ENCODE measurements at regions not wholly inside any gene's neighbourhood (a gene's known extent, or its start where the extent isn't known, plus 50 kb on each side); places are given as distances from the start of the nearest gene placed in this dataset.

DNA sequence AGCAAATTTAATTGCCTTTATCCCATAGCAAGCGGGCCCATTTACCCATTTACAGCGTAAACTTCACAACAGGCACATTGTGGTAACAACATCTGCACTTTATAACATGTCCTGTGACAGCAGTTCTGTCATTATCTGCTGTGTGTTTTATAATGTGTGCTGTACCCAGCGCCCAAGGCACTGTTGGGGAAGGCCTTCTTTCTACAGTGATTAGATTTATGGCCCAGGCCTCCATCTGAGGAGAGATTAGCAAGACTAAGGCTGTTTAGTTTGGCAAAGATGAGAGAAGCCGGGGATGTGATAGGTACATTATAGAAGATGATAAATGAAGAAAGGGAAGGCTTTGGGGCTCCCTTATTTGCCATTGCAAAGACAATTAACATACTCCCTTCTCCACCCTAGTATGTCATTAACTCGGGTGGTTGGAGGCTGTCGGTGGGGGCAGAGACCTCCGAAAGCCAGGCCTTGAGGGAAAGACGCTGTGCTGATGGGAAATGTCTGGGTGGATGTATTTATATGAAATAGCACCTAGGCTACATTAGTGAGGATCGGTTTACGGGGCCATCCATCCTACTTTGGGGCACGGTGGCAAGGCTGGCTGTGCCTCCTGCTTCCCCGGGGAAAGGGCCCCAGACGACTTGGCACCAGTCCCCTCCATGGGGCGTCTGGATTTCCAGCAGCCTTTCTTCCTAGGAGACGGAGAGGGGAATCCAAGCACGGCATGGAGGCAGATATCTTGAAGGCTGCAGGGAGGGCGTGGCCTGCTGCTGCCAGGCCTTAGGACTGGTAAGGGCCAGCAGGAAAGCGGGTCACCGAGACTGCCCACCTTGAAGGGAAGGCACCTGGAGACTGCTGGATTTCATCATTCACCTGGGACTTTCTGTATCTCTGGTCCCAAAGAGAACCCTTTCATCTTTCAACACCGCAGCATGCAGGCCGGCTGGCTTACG, 64.3 kb upstream of the PTCH1 start (continued):
- TF ChIP-seq, protein P1, sequence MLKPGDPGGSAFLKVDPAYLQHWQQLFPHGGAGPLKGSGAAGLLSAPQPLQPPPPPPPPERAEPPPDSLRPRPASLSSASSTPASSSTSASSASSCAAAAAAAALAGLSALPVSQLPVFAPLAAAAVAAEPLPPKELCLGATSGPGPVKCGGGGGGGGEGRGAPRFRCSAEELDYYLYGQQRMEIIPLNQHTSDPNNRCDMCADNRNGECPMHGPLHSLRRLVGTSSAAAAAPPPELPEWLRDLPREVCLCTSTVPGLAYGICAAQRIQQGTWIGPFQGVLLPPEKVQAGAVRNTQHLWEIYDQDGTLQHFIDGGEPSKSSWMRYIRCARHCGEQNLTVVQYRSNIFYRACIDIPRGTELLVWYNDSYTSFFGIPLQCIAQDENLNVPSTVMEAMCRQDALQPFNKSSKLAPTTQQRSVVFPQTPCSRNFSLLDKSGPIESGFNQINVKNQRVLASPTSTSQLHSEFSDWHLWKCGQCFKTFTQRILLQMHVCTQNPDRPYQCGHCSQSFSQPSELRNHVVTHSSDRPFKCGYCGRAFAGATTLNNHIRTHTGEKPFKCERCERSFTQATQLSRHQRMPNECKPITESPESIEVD (tag by site-specific recombination; IDR thresholded peaks at IDR 0.05) = peak; percentile 72
- TF ChIP-seq HOXC10 (CRISPR knock-in tag; IDR thresholded peaks at IDR 0.05) (no peak), ZIC2 (tag by site-specific recombination; IDR thresholded peaks at IDR 0.05) (peak; percentile 68), ZNF426 (tag by site-specific recombination; IDR thresholded peaks at IDR 0.05) (no peak), ZNF350 (tag by site-specific recombination; IDR thresholded peaks at IDR 0.05) (no peak), GLI4 (tag by site-specific recombination; IDR thresholded peaks at IDR 0.05) (no peak), ZNF830 (tag by site-specific recombination; IDR thresholded peaks at IDR 0.05; ENCODE audit: low read depth) (no peak), SP7 (tag by site-specific recombination; IDR thresholded peaks at IDR 0.05) (peak; percentile 98), SCRT1 (tag by site-specific recombination; IDR thresholded peaks at IDR 0.05; ENCODE audit: borderline replicate concordance) (peak; percentile 79), GLI2 (tag by site-specific recombination; IDR thresholded peaks at IDR 0.05; ENCODE audit: borderline replicate concordance, low read depth) (peak; percentile 83; the same call in 1 of the 2 replicates), ZNF175 (tag by site-specific recombination; IDR thresholded peaks at IDR 0.05) (no peak), FEZF1 (tag by site-specific recombination; IDR thresholded peaks at IDR 0.05) (peak; percentile 94), ZNF837 (tag by site-specific recombination; IDR thresholded peaks at IDR 0.05) (no peak), ZNF670 (tag by site-specific recombination; IDR thresholded peaks at IDR 0.05; ENCODE audit: low read depth) (no peak), MZF1 (tag by site-specific recombination; IDR thresholded peaks at IDR 0.05; ENCODE audit: borderline replicate concordance) (peak; percentile 93)
- TF ChIP-seq, protein P2, sequence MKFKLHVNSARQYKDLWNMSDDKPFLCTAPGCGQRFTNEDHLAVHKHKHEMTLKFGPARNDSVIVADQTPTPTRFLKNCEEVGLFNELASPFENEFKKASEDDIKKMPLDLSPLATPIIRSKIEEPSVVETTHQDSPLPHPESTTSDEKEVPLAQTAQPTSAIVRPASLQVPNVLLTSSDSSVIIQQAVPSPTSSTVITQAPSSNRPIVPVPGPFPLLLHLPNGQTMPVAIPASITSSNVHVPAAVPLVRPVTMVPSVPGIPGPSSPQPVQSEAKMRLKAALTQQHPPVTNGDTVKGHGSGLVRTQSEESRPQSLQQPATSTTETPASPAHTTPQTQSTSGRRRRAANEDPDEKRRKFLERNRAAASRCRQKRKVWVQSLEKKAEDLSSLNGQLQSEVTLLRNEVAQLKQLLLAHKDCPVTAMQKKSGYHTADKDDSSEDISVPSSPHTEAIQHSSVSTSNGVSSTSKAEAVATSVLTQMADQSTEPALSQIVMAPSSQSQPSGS (tag by site-specific recombination; IDR thresholded peaks at IDR 0.05; ENCODE audit: low read depth) = peak; percentile 50

DNA sequence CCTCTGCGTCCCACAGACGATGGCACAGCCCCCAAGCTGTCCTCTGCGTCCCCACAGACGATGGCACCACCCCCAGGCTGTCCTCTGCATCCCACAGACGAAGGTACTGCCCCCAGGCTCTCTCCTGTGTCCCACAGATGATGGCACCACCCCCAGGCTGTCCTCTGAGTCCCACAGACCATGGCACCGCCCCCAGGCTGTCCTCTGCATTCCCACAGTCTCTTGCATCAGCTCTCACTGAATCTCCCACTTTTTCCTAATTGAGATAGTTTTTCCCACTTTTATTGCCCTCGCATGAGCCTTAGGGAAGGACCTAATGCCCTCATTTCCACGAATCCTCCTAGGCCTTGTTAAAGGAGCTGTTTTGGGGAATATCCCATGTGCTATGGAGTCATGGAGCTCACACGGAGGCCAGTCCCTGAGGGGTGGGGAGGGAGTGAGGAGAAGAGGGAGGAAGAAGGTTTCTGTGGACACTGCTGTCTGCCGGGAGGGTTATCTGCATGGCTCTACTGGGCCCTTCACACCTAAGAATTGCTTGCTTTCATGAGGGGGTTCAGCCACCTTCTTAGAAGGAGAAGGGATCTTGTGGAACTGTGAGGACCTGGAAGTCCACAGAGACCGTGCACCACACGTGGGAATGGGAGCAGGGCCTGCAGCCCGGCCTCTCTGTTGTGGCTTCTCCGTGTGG, 58.2 kb upstream of the PTCH1 start:
- Histone ChIP-seq H3K36me3 (ENCODE audit: control insufficient read depth in 2 of 2, insufficient read depth in 1 of 2, low read length in 2 of 2) (no peaks in the 10 kb centered on the region), H3K4me3 (ENCODE audit: low read depth, low read length) (no peak overlapping the region), H3K9me3 (ENCODE audit: control insufficient read depth, insufficient read depth, low read depth, low read length) (no peaks in the 10 kb centered on the region), H3K4me1 (ENCODE audit: control insufficient read depth, insufficient read depth, low read length) (no peaks in the 10 kb centered on the region), H3K27ac (ENCODE audit: extremely low read depth, low read depth, low read length) (no peak overlapping the region)
- CTCF ChIA-PET = interaction anchor here (0.6 kb wide), 2 partner anchors 248 to 538 kb away, joined by 3 read pairs; no protein-coding TSS in a partner anchor
- POLR2A ChIA-PET = no interaction called here
- TF ChIP-seq TRIM28 (IDR thresholded peaks at IDR 0.05; ENCODE audit: borderline replicate concordance, low read length) (no peak), ZNF529 (tag by site-specific recombination; IDR thresholded peaks at IDR 0.05; ENCODE audit: insufficient replicate concordance) (no peak), ZFHX2 (tag by site-specific recombination; conservative IDR thresholded peaks at IDR 0.05) (peak; percentile 57; the same call in 1 of the 2 replicates), ZNF266 (tag by site-specific recombination; IDR thresholded peaks at IDR 0.05; ENCODE audit: low read depth) (no peak), KLF8 (tag by site-specific recombination; IDR thresholded peaks at IDR 0.05) (no peak), ZNF155 (tag by site-specific recombination; IDR thresholded peaks at IDR 0.05) (no peak), ZFP69B (tag by site-specific recombination; IDR thresholded peaks at IDR 0.05) (no peak), SP3 (tag by site-specific recombination; IDR thresholded peaks at IDR 0.05) (no peak)
- TF ChIP-seq, protein P3, sequence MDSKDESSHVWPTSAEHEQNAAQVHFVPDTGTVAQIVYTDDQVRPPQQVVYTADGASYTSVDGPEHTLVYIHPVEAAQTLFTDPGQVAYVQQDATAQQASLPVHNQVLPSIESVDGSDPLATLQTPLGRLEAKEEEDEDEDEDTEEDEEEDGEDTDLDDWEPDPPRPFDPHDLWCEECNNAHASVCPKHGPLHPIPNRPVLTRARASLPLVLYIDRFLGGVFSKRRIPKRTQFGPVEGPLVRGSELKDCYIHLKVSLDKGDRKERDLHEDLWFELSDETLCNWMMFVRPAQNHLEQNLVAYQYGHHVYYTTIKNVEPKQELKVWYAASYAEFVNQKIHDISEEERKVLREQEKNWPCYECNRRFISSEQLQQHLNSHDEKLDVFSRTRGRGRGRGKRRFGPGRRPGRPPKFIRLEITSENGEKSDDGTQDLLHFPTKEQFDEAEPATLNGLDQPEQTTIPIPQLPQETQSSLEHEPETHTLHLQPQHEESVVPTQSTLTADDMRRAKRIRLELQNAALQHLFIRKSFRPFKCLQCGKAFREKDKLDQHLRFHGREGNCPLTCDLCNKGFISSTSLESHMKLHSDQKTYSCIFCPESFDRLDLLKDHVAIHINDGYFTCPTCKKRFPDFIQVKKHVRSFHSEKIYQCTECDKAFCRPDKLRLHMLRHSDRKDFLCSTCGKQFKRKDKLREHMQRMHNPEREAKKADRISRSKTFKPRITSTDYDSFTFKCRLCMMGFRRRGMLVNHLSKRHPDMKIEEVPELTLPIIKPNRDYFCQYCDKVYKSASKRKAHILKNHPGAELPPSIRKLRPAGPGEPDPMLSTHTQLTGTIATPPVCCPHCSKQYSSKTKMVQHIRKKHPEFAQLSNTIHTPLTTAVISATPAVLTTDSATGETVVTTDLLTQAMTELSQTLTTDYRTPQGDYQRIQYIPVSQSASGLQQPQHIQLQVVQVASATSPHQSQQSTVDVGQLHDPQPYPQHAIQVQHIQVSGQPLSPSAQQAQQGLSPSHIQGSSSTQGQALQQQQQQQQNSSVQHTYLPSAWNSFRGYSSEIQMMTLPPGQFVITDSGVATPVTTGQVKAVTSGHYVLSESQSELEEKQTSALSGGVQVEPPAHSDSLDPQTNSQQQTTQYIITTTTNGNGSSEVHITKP (tag by site-specific recombination; IDR thresholded peaks at IDR 0.05) = peak; percentile 59
- TF ChIP-seq, protein P4, sequence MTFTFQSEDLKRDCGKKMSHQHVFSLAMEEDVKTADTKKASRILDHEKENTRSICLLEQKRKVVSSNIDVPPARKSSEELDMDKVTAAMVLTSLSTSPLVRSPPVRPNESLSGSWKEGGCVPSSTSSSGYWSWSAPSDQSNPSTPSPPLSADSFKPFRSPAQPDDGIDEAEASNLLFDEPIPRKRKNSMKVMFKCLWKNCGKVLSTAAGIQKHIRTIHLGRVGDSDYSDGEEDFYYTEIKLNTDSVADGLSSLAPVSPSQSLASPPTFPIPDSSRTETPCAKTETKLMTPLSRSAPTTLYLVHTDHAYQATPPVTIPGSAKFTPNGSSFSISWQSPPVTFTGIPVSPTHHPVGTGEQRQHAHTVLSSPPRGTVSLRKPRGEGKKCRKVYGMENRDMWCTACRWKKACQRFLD (tag by site-specific recombination; IDR thresholded peaks at IDR 0.05) = no peak
